ELF-1 (cell line): ENCODE measurements at regions not wholly inside any gene's neighbourhood (a gene's known extent, or its start where the extent isn't known, plus 50 kb on each side); places are given as distances from the start of the nearest gene placed in this dataset.
"Not testable (repeated sequence)": the region's sequence is repeated elsewhere in the genome, so short reads cannot be mapped to it uniquely, and the experiment has no call there.

Source experiments
- DNase-seq: peaks from one replicate; pipeline ENCODE4 v3.0.0-alpha.2; 2016; ENCODE audit warnings: low read depth, low spot score

DNA sequence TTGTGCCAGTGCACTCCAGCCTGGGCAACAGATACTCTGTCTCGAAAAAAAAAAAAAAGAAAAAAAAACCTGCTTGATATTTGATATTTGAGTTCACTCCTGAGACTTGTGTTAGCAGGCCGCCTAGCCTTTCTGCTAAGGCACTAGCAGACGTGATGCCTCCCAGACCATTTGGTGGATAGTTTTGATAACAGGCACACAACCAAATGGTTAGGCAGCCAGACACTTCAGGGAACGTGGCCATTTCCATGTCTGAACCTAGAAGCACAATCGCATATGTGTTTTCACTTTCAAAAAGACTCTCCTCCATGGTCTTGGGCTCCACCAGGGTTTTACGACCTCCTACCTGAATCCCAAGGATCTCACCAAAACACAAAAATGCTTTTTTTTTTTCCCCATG, 1319.5 kb downstream of the BRINP3 start:
- DNase-seq = no peak

DNA sequence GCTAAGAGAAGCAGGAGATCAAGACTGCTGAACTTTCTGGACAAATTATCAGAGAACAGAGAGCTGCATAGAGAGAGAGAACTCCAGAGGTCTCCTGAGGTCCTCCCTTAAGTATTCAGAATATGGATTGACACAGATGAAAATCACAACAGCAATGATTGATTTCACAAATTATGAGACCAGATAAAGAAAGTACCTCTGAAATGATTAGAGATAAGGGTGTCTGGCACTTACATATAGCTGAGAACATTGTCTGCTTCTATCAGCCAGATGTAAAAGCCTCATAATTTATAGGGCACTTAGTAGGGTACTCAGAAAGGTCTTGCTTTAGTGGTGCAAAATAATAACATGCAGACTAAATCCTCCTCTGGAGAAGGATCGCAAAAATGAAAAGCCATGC, 1301.8 kb downstream of the BRINP3 start:
- DNase-seq = no peak

DNA sequence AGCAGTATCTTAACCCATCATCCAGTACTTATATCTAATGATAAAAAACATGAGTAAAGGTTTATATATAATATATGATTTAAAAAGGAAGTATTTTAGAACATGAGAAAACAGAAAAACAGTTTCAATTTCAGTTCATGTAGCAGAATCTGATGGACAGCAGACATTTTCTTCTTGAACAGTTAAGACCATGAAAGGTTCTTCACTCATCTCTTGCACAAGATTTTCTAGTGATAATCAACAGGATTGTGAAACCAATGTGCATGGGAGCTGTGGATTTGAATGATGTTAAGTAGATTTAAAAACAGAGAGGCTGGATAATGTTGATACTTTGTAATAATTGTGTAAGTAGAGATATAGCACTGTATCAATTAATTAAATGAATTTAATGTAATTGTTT, 1297.6 kb downstream of the BRINP3 start:
- DNase-seq = no peak

DNA sequence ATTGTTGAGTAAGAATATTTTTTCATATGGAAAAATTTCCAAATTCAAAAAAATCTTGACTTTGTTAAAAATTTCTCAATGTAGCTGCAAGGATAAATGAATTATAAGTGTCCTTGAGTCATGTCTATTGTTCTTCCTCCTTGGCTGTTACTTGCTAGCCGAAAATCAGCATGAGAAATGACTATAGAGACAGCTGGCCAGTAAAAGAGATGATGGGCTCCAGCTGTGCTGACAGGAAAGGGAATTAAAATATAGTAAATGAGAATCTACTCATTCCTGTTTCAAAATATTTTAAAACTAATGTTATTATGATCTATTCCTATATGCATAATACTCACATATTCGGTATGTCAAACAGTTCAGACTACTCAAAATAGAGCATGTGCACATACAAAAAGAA, 1292.6 kb downstream of the BRINP3 start:
- DNase-seq = no peak

- no peak for DNase-seq
Measured at GRCh38 chr1:189192741-189193520, 1284.7 kb downstream of the BRINP3 start.

DNA sequence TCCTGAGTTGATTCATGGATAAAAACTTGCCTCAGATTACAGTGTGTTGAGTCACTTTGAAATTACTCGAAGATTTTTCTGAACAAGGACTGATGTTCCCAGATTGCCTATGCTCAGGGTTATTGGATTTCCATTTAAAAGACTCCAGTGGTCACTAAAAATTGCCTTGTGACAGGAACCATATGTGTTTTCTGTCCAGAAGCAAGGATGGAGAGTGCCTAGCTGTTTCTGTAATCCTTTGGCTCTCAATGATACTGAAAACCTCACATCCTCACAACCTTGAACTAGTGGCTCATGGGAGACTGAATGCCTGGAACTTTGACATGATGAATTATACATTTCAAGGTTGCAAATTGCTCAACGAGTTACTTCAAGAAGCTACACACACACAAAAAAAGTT, 1271.8 kb downstream of the BRINP3 start:
- DNase-seq = no peak

DNA sequence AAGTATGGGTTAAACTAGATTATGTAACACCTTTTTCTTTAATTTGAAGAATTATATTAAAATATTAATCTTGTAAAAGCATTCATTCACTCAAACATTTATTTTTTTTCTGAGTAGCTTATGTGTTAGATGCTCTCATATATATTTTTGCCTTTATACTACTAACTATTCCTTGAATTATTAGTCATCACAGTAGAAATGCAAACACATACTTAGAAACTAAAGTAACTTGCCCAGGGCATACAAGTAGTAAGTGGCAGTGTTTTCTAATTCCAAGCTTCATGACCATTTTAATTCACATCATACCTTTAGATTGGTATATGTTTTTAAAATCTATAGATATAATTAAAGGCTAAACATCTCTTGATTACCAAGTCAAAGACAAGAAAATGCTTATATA, 1271.0 kb downstream of the BRINP3 start:
- no peak for DNase-seq

- DNase-seq = no peak
Measured at GRCh38 chr1:189211742-189212141, 1265.9 kb downstream of the BRINP3 start.

DNA sequence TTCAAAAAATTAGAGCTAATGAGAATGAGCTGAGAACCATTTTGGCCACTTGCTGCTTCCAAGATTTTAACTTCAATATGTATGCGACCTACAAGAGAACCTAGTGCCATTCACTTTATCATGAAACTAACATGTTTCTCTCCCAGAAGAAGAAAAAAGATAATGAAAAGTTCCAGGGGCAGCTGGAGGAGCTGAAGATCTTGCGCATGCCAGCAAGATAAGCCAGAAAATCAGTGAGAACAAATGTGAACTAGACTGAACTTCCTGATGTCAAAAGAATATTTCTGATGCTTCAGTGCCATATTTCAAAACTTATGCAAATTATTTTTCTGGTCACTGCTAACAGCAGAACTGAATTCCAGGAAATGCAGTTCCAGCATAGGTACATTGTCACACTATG, 1265.1 kb downstream of the BRINP3 start:
- no peak for DNase-seq

DNA sequence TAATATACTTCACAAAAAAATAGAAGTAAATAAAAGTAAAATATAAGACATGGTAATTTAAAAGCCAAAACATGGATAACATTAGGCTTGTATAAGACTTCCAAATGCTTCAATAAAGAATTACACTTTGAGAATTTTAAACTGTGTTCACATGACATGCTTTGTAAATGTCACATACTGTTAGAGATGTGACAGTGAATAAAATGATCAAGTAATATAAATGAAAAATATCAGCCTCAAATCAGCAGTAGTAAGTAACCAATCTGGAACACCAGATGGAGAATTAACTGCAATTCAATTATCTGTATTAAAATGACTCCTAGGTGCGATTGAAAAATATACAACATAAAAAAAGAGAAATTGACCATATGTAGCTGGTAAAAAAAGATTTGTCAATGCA, 1260.8 kb downstream of the BRINP3 start:
- DNase-seq = no peak

DNA sequence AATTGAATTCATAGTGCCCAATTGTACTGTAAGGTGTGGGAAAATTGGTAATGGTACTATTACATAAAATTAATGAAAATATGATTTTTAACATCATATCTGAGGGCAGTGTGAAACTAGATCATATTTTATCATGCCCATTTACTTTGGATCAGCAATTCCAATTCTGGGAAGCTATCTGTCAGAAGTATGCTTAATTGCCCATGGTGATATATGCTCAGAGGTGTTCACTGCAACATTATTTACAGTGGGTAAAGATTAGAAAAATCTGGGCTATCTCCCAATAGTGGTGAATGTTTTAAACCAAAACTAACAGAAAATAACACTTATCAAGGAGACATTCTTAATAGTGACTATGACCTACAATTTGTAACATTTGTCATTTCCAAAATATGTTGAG, 1260.0 kb downstream of the BRINP3 start:
- no peak for DNase-seq

DNA sequence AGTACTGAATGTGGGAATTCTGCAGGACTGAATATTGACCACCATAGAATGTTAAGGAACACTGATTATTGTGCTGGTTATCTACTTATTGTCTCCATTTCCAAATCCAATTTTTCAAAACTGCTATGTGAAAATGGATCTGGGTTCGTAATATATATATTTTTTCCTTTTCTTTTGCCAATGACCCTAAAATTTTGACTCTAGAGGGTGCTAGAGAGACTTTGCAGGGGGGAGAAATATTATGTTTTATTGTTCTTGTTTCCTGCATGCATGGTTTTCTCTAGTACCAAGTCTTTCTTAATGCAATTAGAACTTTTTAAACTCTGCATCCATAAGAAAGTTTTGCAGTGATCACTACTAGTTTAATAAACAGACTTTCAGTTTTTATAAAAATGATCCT, 1256.9 kb downstream of the BRINP3 start:
- DNase-seq = no peak

DNA sequence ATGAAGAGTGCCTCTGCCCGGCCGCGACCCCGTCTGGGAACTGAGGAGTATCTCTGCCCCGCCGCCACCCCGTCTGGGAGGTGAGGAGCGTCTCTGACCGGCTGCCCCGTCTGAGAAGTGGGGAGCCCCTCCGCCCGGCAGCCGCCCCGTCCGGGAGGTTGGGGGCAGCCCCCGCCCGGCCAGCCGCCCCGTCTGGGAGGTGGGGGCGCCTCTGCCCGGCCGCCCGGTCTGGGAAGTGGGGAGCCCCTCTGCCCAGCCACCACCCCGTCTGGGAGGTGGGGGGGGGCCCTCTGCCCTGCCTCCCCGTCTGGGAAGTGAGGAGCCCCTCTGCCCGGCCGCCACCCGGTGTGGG, 1251.9 kb downstream of the BRINP3 start:
- DNase-seq = not testable (repeated sequence)

GRCh38 chr1:189226779-189227178, 1250.9 kb downstream of the BRINP3 start:
- DNase-seq = no peak

DNA sequence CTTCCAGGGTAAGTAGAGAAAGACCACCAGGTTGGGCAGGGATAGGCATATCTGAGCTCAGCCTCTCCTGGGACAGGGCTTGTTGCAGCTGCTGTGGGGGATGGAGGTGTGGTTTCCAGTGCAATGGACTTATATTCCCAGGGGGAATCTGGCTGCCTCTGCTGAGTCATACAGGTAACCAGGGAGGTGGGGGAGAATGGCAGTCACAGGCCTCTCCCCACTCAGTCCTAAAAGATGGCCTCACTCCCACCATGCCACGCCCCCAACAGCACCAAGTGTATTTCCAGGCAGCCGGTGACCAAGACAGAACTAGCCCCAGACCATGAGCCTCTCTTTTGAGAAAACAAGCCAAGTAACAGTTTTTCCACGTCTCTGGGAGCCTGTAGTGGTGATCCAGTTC, 1240.7 kb downstream of the BRINP3 start:
- DNase-seq = peak; percentile 2

GRCh38 chr1:189253601-189254350, 1223.9 kb downstream of the BRINP3 start:
- no peak for DNase-seq

DNA sequence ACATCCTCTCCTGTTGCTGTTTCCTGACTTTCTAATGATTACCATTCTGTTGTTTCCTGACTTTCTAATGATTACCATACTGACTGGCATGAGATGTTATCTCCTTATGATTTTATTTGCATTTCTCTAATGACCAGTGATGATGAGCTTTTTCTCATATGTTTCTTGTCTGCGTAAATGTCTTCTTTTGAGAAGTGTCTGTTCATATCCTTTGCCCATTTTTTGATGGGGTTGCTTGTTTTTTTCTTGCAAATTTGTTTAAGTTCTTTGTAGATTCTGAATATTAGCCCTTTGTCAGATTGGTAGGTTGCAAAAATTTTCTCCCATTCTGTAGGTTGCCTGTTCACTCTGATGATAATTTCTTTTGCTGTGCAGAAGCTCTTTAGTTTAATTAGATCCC, 1216.5 kb downstream of the BRINP3 start:
- DNase-seq = not testable (repeated sequence)

GRCh38 chr1:189269011-189269410, 1208.7 kb downstream of the BRINP3 start:
- DNase-seq = no peak

DNA sequence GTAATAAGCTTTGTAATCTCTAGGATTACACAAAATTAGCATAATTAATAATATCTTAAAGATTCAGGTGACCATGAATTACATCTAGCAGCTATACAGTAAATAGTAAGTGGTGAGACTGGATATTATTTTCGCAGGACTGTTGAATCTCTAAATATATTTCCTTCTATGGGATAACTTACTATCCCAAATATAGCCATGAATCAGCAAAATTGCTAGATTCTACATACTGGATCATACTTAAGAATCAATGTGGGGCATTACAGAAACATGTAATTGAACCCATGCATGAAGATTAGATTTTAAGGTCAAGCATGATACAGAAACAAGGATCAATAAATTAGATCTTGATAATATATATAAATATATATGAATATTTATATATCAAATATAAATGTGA, 1203.4 kb downstream of the BRINP3 start:
- no peak for DNase-seq

GRCh38 chr1:189275796-189276195, 1201.9 kb downstream of the BRINP3 start:
- no peak for DNase-seq

GRCh38 chr1:189289346-189289745, 1188.3 kb downstream of the BRINP3 start:
- no peak for DNase-seq

GRCh38 chr1:189301235-189301634, 1176.4 kb downstream of the BRINP3 start:
- no peak for DNase-seq

DNA sequence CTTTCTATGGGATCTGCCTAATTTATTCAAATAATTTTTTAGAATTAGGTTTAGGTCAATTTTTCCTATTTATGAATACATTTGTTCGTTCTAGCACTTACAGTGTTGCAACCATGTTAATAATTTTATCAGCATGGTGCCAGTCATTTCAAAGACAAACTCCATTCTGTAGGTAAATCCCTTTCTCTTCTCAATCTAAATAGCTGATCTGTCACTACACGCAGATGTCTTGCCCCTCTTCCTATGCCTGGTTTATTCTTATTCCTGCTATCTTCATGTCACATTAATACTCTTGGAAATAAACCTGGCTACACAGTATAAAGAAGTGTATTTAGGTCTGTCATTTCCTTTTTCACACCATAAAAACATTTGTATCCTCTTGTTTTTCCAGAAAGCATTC, 1172.4 kb downstream of the BRINP3 start:
- no peak for DNase-seq
